ENCODE measurements at regions not wholly inside any gene's neighbourhood (a gene's known extent, or its start where the extent isn't known, plus 50 kb on each side); places are given as distances from the start of the nearest gene placed in this dataset.
"Not testable (repeated sequence)": the region's sequence is repeated elsewhere in the genome, so short reads cannot be mapped to it uniquely, and the experiment has no call there.

GRCh38 chr5:106637275-106637674, 1033.5 kb downstream of the EFNA5 start:
- H4K20me1 ChIP-seq: no peaks in the 10 kb centered on the region
- no peak overlapping the region for H3K4me3 ChIP-seq
- no peak overlapping the region for H3K27ac ChIP-seq
- H3K9me3 ChIP-seq (replicated peaks in 1 of 11): no peaks in the 10 kb centered on the region
- no peaks in the 10 kb centered on the region for H3K36me3 ChIP-seq
- no peak overlapping the region for H3K4me2 ChIP-seq
- no peaks in the 10 kb centered on the region for H3K27me3 ChIP-seq
- H3K4me1 ChIP-seq: no peaks in the 10 kb centered on the region
- no peak for TF ChIP-seq Cebpa-rat (IDR thresholded peaks at IDR 0.05)
- H3K9ac ChIP-seq: no peak overlapping the region

- no peak for TF ChIP-seq Cebpa-rat (IDR thresholded peaks at IDR 0.05)
These were observed 1036.4 kb downstream of the EFNA5 start for GRCh38 chr5:106634375-106634774.

GRCh38 chr5:106633825-106634224, 1036.9 kb downstream of the EFNA5 start:
- Histone ChIP-seq H4K20me1 (no peaks in the 10 kb centered on the region), H3K27me3 (no peaks in the 10 kb centered on the region), H3K27ac (no peak overlapping the region), H3K9me3 (replicated peaks in 1 of 11) (no peaks in the 10 kb centered on the region), H3K9ac (no peak overlapping the region), H3K4me2 (no peak overlapping the region), H3K4me3 (no peak overlapping the region), H3K36me3 (no peaks in the 10 kb centered on the region), H3K4me1 (no peaks in the 10 kb centered on the region)
- TF ChIP-seq Cebpa-rat (IDR thresholded peaks at IDR 0.05): no peak

More at GRCh38 chr5:106634375-106634774, 1036.4 kb downstream of the EFNA5 start:
- Histone ChIP-seq H3K4me2 (no peak overlapping the region), H3K27ac (no peak overlapping the region), H3K27me3 (no peaks in the 10 kb centered on the region), H3K4me1 (no peaks in the 10 kb centered on the region), H3K9me3 (replicated peaks in 1 of 11) (no peaks in the 10 kb centered on the region), H4K20me1 (no peaks in the 10 kb centered on the region), H3K36me3 (no peaks in the 10 kb centered on the region), H3K4me3 (no peak overlapping the region), H3K9ac (no peak overlapping the region)

- not testable (repeated sequence) for H4K20me1 ChIP-seq; H3K27ac ChIP-seq; H3K36me3 ChIP-seq; H3K9ac ChIP-seq; H3K4me3 ChIP-seq; H3K27me3 ChIP-seq; H3K4me2 ChIP-seq; H3K4me1 ChIP-seq; H3K9me3 ChIP-seq (replicated peaks in 1 of 11)
These were observed 1042.3 kb downstream of the EFNA5 start for GRCh38 chr5:106628456-106628855.

GRCh38 chr5:106610041-106610440, 1060.7 kb downstream of the EFNA5 start:
- H3K9me3 ChIP-seq (replicated peaks in 1 of 11): no peaks in the 10 kb centered on the region
- no peak overlapping the region for H3K9ac ChIP-seq
- H3K4me1 ChIP-seq: no peaks in the 10 kb centered on the region
- no peak overlapping the region for H3K27ac ChIP-seq
- H3K4me3 ChIP-seq: no peak overlapping the region
- no peaks in the 10 kb centered on the region for H4K20me1 ChIP-seq
- TF ChIP-seq Cebpa-rat (IDR thresholded peaks at IDR 0.05): no peak
- no peaks in the 10 kb centered on the region for H3K36me3 ChIP-seq
- H3K27me3 ChIP-seq: no peaks in the 10 kb centered on the region
- H3K4me2 ChIP-seq: no peak overlapping the region

- Histone ChIP-seq H4K20me1 (no peaks in the 10 kb centered on the region), H3K27ac (no peak overlapping the region), H3K9ac (no peak overlapping the region), H3K4me1 (peaks cover 0 to 5% (median 0%) of the 10 kb centered on the region in 10 experiments; a peak in 2 of 20 replicates), H3K9me3 (replicated peaks in 1 of 11) (no peaks in the 10 kb centered on the region), H3K4me3 (no peak overlapping the region), H3K27me3 (no peaks in the 10 kb centered on the region), H3K4me2 (no peak overlapping the region), H3K36me3 (no peaks in the 10 kb centered on the region)
- TF ChIP-seq Cebpa-rat (IDR thresholded peaks at IDR 0.05): no peak
These were observed 1069.1 kb downstream of the EFNA5 start for GRCh38 chr5:106601620-106602019.

- H3K27ac ChIP-seq: no peak overlapping the region
- no peak overlapping the region for H3K9ac ChIP-seq
- H3K4me2 ChIP-seq: peak overlapping the region in 2 of 11 experiments; percentile 4 to 6; a peak in 2 of 22 replicates
- H3K36me3 ChIP-seq: no peaks in the 10 kb centered on the region
- H3K9me3 ChIP-seq (replicated peaks in 1 of 11): no peaks in the 10 kb centered on the region
- H3K27me3 ChIP-seq: no peaks in the 10 kb centered on the region
- no peak overlapping the region for H3K4me3 ChIP-seq
- no peak for TF ChIP-seq Cebpa-rat (IDR thresholded peaks at IDR 0.05)
- peaks cover 0 to 5% (median 0%) of the 10 kb centered on the region in 10 experiments; a peak in 2 of 20 replicates for H3K4me1 ChIP-seq
- no peaks in the 10 kb centered on the region for H4K20me1 ChIP-seq
These were observed 1069.9 kb downstream of the EFNA5 start for GRCh38 chr5:106600803-106601202.

- Histone ChIP-seq H3K4me2 (no peak overlapping the region), H3K27me3 (no peaks in the 10 kb centered on the region), H3K9ac (no peak overlapping the region), H4K20me1 (no peaks in the 10 kb centered on the region), H3K4me1 (peaks cover 0 to 3% (median 0%) of the 10 kb centered on the region in 10 experiments; a peak in 2 of 20 replicates), H3K27ac (no peak overlapping the region), H3K4me3 (no peak overlapping the region), H3K9me3 (replicated peaks in 1 of 11) (no peaks in the 10 kb centered on the region), H3K36me3 (no peaks in the 10 kb centered on the region)
- TF ChIP-seq Cebpa-rat (IDR thresholded peaks at IDR 0.05): no peak
These were observed 1074.9 kb downstream of the EFNA5 start for GRCh38 chr5:106595864-106596263.

GRCh38 chr5:106584268-106584667, 1086.5 kb downstream of the EFNA5 start:
- H3K27me3 ChIP-seq: no peaks in the 10 kb centered on the region
- no peak overlapping the region for H3K27ac ChIP-seq
- no peak for TF ChIP-seq Cebpa-rat (IDR thresholded peaks at IDR 0.05)
- no peak overlapping the region for H3K4me2 ChIP-seq
- H3K9ac ChIP-seq: no peak overlapping the region
- no peaks in the 10 kb centered on the region for H3K36me3 ChIP-seq
- no peak overlapping the region for H3K4me3 ChIP-seq
- H3K4me1 ChIP-seq: no peaks in the 10 kb centered on the region; a peak in 1 of 20 replicates
- no peaks in the 10 kb centered on the region for H4K20me1 ChIP-seq
- H3K9me3 ChIP-seq (replicated peaks in 1 of 11): no peaks in the 10 kb centered on the region

- no peaks in the 10 kb centered on the region for H4K20me1 ChIP-seq
- no peaks in the 10 kb centered on the region for H3K9me3 ChIP-seq (replicated peaks in 1 of 11)
- no peak overlapping the region for H3K27ac ChIP-seq
- H3K9ac ChIP-seq: no peak overlapping the region
- no peak overlapping the region for H3K4me2 ChIP-seq
- no peak overlapping the region for H3K4me3 ChIP-seq
- H3K4me1 ChIP-seq: no peaks in the 10 kb centered on the region
- no peak for TF ChIP-seq Cebpa-rat (IDR thresholded peaks at IDR 0.05)
- H3K36me3 ChIP-seq: no peaks in the 10 kb centered on the region
- no peaks in the 10 kb centered on the region for H3K27me3 ChIP-seq
These were observed 1092.0 kb downstream of the EFNA5 start for GRCh38 chr5:106578736-106579135.
